ENCODE measurements at regions not wholly inside any gene's neighbourhood (a gene's known extent, or its start where the extent isn't known, plus 50 kb on each side); places are given as distances from the start of the nearest gene placed in this dataset.
"Not testable (repeated sequence)": the region's sequence is repeated elsewhere in the genome, so short reads cannot be mapped to it uniquely, and the experiment has no call there.

DNA sequence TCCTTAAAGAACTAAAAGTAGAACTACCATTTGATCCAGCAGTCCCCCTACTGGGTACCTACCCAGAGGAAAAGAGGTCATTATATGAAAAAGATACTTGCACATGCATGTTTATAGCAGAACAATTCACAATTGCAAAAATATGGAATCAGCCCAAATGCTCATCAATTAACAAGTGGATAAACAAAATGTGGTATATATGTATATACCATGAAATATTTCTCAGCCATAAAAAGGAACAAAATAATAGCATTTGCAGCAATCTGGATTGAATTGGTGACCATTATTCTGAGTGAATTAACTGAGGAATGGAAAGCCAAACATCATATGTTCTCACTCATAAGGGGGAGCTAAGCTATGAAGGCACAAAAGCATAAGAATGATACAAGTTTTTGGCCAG lies 64.7 kb upstream of the KRAS start:
- TF ChIP-seq, protein P1, sequence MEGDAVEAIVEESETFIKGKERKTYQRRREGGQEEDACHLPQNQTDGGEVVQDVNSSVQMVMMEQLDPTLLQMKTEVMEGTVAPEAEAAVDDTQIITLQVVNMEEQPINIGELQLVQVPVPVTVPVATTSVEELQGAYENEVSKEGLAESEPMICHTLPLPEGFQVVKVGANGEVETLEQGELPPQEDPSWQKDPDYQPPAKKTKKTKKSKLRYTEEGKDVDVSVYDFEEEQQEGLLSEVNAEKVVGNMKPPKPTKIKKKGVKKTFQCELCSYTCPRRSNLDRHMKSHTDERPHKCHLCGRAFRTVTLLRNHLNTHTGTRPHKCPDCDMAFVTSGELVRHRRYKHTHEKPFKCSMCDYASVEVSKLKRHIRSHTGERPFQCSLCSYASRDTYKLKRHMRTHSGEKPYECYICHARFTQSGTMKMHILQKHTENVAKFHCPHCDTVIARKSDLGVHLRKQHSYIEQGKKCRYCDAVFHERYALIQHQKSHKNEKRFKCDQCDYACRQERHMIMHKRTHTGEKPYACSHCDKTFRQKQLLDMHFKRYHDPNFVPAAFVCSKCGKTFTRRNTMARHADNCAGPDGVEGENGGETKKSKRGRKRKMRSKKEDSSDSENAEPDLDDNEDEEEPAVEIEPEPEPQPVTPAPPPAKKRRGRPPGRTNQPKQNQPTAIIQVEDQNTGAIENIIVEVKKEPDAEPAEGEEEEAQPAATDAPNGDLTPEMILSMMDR (IDR thresholded peaks at IDR 0.05; ENCODE audit: insufficient read depth, low read length, poor library complexity, severe bottlenecking), result no peak
- DNase-seq (ENCODE audit: low read depth), result no peak
- Histone ChIP-seq H3K4me3 (ENCODE audit: low read depth, low read length) (no peak overlapping the region), H3K36me3 (ENCODE audit: control insufficient read depth, insufficient read depth, low read length) (no peaks in the 10 kb centered on the region), H3K27me3 (ENCODE audit: control insufficient read depth, insufficient read depth, low read length) (no peaks in the 10 kb centered on the region)

DNA sequence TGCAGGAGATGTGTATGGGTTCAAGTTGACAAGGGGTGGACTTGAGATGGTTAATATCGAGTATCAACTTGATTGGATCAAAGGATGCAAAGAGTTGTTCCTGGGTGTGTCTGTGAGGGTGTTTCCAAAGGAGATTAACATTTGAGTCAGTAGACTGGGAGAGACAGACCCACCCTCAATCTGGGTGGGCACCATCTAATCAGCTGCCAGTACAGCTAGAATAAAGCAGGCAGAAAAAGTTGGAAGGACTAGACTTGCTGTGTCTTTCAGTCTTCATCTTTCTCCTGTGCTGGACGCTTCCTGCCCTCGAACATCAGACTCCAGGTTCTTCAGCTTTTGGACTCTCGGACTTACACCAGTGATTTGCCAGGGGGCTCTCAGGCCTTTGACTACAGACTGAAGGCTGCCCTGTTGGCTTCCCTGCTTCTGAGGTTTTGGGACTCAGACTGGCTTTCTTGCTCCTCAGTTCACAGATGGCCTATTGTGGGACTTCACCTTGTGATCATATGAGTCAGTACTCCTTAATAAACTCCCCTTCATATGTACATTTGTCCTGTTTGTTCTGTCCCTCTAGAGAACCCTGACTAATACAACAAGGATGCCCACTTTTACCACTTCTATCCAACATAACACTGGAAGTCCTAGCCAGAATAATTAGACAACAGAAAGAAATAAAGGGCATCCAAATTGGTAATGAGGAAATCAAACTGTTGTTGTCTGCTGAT lies 62.7 kb upstream of the KRAS start:
- not testable (repeated sequence) for DNase-seq (ENCODE audit: low read depth)

GRCh38 chr12:25311506-25311905 lies 60.8 kb upstream of the KRAS start:
- H3K4me3 ChIP-seq (ENCODE audit: low read depth, low read length), result no peak overlapping the region
- H3K36me3 ChIP-seq (ENCODE audit: control insufficient read depth, insufficient read depth, low read length), result no peaks in the 10 kb centered on the region
- TF ChIP-seq, protein P1 (IDR thresholded peaks at IDR 0.05; ENCODE audit: insufficient read depth, low read length, poor library complexity, severe bottlenecking), result no peak
- H3K27me3 ChIP-seq (ENCODE audit: control insufficient read depth, insufficient read depth, low read length), result no peaks in the 10 kb centered on the region
- DNase-seq (ENCODE audit: low read depth), result no peak

More for the DNA sequence above, 62.7 kb upstream of the KRAS start:
- not testable (repeated sequence) for H3K36me3 ChIP-seq (ENCODE audit: control insufficient read depth, insufficient read depth, low read length); H3K27me3 ChIP-seq (ENCODE audit: control insufficient read depth, insufficient read depth, low read length); H3K4me3 ChIP-seq (ENCODE audit: low read depth, low read length)

DNA sequence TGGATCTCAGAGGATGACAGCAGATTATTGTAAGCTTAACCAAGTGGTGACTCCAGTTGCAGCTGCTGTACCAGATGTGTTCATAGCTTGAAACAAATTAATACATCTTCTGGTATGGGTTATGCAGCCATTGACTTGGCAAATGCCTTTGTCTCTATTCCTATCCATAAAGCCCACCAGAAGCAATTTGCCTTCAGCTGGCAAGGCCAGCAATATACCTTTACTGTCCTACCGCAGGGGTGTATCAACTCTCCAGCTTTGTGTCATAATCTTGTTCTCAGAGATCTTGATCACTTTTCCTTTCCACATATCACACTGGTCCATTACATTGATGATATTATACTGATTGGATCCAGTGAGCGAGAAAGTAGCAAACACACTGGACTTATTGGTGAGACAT lies 59.3 kb upstream of the KRAS start:
- not testable (repeated sequence) for DNase-seq (ENCODE audit: low read depth); H3K36me3 ChIP-seq (ENCODE audit: control insufficient read depth, insufficient read depth, low read length); H3K4me3 ChIP-seq (ENCODE audit: low read depth, low read length); H3K27me3 ChIP-seq (ENCODE audit: control insufficient read depth, insufficient read depth, low read length)

DNA sequence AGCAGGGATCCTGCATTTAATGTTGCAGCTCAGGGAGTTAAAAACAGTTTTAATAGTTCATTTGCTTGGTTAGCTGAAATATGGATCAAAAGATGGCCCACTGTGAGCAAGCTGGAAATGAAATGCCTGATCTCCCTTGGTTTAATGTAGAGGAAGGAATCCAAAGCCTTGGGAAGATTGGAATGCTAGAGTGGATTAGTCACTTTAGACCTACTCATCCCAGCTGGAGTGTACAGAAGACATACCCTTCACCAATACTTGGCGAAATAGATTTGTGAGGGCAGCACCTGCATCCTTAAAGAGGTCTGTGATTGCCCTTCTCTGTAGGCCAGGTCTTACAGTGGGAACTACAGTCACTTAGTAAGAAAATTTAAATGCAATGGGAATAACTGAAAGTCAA lies 58.0 kb upstream of the KRAS start:
- DNase-seq (ENCODE audit: low read depth), result no peak
- H3K27me3 ChIP-seq (ENCODE audit: control insufficient read depth, insufficient read depth, low read length), result no peaks in the 10 kb centered on the region
- TF ChIP-seq, protein P1 (IDR thresholded peaks at IDR 0.05; ENCODE audit: insufficient read depth, low read length, poor library complexity, severe bottlenecking), result no peak
- no peaks in the 10 kb centered on the region for H3K36me3 ChIP-seq (ENCODE audit: control insufficient read depth, insufficient read depth, low read length)
- H3K4me3 ChIP-seq (ENCODE audit: low read depth, low read length), result no peak overlapping the region

DNA sequence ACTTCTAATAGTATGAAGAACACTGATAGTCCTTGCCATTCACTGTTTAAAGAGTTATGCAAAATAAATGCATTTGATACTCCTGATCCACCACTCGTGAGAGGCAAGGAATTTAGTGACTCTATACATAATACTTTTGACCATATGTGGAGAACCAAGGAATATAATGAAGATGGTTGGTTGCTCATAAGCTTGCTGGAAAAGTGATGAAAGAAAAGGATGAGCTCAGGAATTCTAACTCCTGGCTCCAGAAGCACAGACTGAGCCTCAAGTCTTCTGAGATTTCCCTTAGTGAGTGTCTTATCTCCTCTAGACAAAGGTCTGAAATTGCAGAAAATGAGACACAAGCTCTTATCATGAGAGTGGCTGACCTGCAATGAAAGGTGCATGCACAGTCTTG lies 57.1 kb upstream of the KRAS start:
- H3K36me3 ChIP-seq (ENCODE audit: control insufficient read depth, insufficient read depth, low read length), result no peaks in the 10 kb centered on the region
- H3K4me3 ChIP-seq (ENCODE audit: low read depth, low read length), result no peak overlapping the region
- no peak for DNase-seq (ENCODE audit: low read depth)
- TF ChIP-seq, protein P1 (IDR thresholded peaks at IDR 0.05; ENCODE audit: insufficient read depth, low read length, poor library complexity, severe bottlenecking), result no peak
- H3K27me3 ChIP-seq (ENCODE audit: control insufficient read depth, insufficient read depth, low read length), result no peaks in the 10 kb centered on the region

- no peak overlapping the region for H3K4me3 ChIP-seq (ENCODE audit: low read depth, low read length)
- H3K36me3 ChIP-seq (ENCODE audit: control insufficient read depth, insufficient read depth, low read length), result no peaks in the 10 kb centered on the region
- no peaks in the 10 kb centered on the region for H3K27me3 ChIP-seq (ENCODE audit: control insufficient read depth, insufficient read depth, low read length)
- TF ChIP-seq, protein P1 (IDR thresholded peaks at IDR 0.05; ENCODE audit: insufficient read depth, low read length, poor library complexity, severe bottlenecking), result no peak
- no peak for DNase-seq (ENCODE audit: low read depth)
These were observed 51.1 kb upstream of the KRAS start for GRCh38 chr12:25301798-25302197.

Data from kidney epithelial cell (primary cell).